ENCODE measurements at regions not wholly inside any gene's neighbourhood (a gene's known extent, or its start where the extent isn't known, plus 50 kb on each side); places are given as distances from the start of the nearest gene placed in this dataset.

DNA sequence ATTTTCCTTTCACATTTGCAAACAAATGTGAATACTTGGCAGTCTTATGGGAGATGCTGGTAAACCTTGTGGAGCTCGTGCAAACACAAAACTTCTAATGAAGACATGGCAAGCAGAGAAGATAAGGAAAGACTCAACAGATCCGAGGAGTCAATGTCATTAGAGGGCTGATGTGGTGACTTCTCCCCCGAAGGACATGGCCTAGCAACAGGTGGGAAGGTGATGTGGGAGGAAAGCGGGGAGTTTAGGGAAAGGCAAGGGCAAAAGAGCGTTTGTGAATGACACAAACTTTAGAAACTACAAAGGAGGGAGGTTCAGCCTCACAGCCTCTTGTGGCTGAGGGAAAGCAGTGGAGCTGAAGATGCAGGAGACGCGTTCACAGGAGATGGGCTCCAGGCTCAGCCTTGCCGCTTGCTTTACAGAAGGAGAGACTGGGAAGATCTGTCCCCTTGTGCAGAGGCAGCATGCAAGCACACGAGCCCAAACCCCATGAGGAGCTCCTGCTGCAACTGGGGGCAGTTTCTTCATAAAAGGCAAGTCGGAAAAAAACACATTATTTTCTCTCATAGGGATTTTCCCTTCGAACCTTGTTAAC, 86.6 kb downstream of the SOWAHC start:
- Mint-ChIP-seq H3K27me3 (ENCODE audit: insufficient read depth, unreplicated experiment) (no peaks in the 10 kb centered on the region), H3K4me1 (ENCODE audit: low read depth, unreplicated experiment) (peaks cover 37% of the 10 kb centered on the region), H3K4me3 (ENCODE audit: unreplicated experiment) (no peak overlapping the region), H3K36me3 (ENCODE audit: insufficient read depth, unreplicated experiment) (no peaks in the 10 kb centered on the region), H3K27ac (ENCODE audit: unreplicated experiment) (peak overlapping the region; percentile 60), H3K9me3 (ENCODE audit: unreplicated experiment) (no peaks in the 10 kb centered on the region)
- Histone ChIP-seq H3K36me3 (ENCODE audit: control insufficient read depth, insufficient read depth, low read length) (no peaks in the 10 kb centered on the region), H3K9me3 (peaks cover 4% of the 10 kb centered on the region; the same call in 1 of the 2 replicates), H3K4me3 (ENCODE audit: low read depth, low read length) (no peak overlapping the region), H3K4me1 (peaks cover 51% of the 10 kb centered on the region), H3K27me3 (replicated peaks; ENCODE audit: control insufficient read depth, insufficient read depth, low read length) (no peaks in the 10 kb centered on the region)
- intact Hi-C loops (cut with micrococcal nuclease; ENCODE audit: unreplicated experiment) = loop anchor here (2.0 kb wide), 1 partner anchor 14 kb away; no protein-coding TSS in a partner anchor
- ChIA-PET CTCF (interaction anchor here (0.6 to 0.8 kb wide), 3 partner anchors 10 to 188 kb away, joined by 3 to 4 read pairs (median 3); no protein-coding TSS in a partner anchor), POLR2A (no interaction called here)
- BruUV-seq (replicated peaks) = no TSS peak
- TF ChIP-seq, protein P1, sequence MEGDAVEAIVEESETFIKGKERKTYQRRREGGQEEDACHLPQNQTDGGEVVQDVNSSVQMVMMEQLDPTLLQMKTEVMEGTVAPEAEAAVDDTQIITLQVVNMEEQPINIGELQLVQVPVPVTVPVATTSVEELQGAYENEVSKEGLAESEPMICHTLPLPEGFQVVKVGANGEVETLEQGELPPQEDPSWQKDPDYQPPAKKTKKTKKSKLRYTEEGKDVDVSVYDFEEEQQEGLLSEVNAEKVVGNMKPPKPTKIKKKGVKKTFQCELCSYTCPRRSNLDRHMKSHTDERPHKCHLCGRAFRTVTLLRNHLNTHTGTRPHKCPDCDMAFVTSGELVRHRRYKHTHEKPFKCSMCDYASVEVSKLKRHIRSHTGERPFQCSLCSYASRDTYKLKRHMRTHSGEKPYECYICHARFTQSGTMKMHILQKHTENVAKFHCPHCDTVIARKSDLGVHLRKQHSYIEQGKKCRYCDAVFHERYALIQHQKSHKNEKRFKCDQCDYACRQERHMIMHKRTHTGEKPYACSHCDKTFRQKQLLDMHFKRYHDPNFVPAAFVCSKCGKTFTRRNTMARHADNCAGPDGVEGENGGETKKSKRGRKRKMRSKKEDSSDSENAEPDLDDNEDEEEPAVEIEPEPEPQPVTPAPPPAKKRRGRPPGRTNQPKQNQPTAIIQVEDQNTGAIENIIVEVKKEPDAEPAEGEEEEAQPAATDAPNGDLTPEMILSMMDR (IDR thresholded peaks at IDR 0.05; ENCODE audit: insufficient read depth in 1 of 2, low read depth in 1 of 2, low read length in 1 of 2, severe bottlenecking in 1 of 2, unreplicated experiment in 1 of 2) = no peak
- no peak for DNase-seq

GRCh38 chr2:109701362-109701761, 87.2 kb downstream of the SOWAHC start:
- POLR2A ChIA-PET = no interaction called here
- Histone ChIP-seq H3K9me3 (peaks cover 2% of the 10 kb centered on the region; the same call in 1 of the 2 replicates), H3K36me3 (ENCODE audit: control insufficient read depth, insufficient read depth, low read length) (no peaks in the 10 kb centered on the region), H3K4me1 (peaks cover 51% of the 10 kb centered on the region), H3K27me3 (replicated peaks; ENCODE audit: control insufficient read depth, insufficient read depth, low read length) (no peaks in the 10 kb centered on the region), H3K4me3 (ENCODE audit: low read depth, low read length) (no peak overlapping the region)
- peak overlapping the region; percentile 60 for H3K27ac Mint-ChIP-seq (ENCODE audit: unreplicated experiment)
- H3K4me3 Mint-ChIP-seq (ENCODE audit: unreplicated experiment) = no peak overlapping the region
- DNase-seq = no peak
- TF ChIP-seq, protein P1 (IDR thresholded peaks at IDR 0.05; ENCODE audit: insufficient read depth in 1 of 2, low read depth in 1 of 2, low read length in 1 of 2, severe bottlenecking in 1 of 2, unreplicated experiment in 1 of 2) = no peak
- no peaks in the 10 kb centered on the region for H3K9me3 Mint-ChIP-seq (ENCODE audit: unreplicated experiment)
- CTCF ChIA-PET = interaction anchor here (0.8 kb wide), 1 partner anchor 14 kb away, joined by 4 read pairs; no protein-coding TSS in a partner anchor
- BruUV-seq (replicated peaks) = no TSS peak
- no peaks in the 10 kb centered on the region for H3K36me3 Mint-ChIP-seq (ENCODE audit: insufficient read depth, unreplicated experiment)
- H3K4me1 Mint-ChIP-seq (ENCODE audit: low read depth, unreplicated experiment) = peaks cover 34% of the 10 kb centered on the region
- intact Hi-C loops (cut with micrococcal nuclease; ENCODE audit: unreplicated experiment) = loop anchor here (2.0 kb wide), 1 partner anchor 13 kb away; no protein-coding TSS in a partner anchor
- no peaks in the 10 kb centered on the region for H3K27me3 Mint-ChIP-seq (ENCODE audit: insufficient read depth, unreplicated experiment)

DNA sequence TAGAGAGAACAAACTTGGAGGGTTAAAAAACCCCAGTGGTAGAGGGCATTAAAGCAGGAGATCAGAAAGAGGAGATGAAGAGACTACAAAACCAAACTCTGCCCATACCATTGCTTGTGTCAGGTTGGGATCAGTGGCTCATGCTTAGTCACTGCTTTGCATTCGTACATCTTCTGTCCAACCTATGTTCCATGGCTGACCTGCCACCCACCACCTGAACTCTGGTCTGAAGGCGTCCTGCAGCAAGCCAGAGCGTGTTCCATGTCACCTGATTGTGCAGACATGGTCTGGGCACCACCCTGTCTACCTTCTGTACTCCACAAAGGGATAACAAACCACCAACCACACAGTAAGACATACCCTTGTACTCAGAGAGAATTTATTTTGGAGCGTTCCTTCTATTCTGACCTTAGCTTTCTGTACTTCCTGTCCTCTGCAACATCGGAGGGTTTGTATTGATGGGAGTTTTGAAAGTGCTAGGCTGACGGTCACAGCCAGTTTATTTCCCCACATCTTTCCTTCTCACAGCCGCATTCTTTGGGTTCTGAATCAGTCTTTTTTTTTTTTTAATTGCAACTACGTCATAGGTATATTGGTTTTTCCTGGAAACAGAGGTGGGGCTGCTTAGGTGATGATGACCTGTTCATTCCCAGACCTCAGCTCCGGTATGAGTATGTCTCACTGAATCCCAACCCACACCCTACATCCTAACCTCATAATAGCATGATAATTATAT, 88.3 kb downstream of the SOWAHC start:
- no TSS peak for BruUV-seq (replicated peaks)
- intact Hi-C loops (cut with micrococcal nuclease; ENCODE audit: unreplicated experiment) = no loop called here
- H3K4me3 ChIP-seq (ENCODE audit: low read depth, low read length) = no peak overlapping the region
- peaks cover 51% of the 10 kb centered on the region for H3K4me1 ChIP-seq
- peak overlapping the region; percentile 39 for H3K27ac Mint-ChIP-seq (ENCODE audit: unreplicated experiment)
- ChIA-PET CTCF (interaction anchor here (0.7 kb wide), 1 partner anchor 23 kb away, joined by 3 read pairs; no protein-coding TSS in a partner anchor), POLR2A (no interaction called here)
- H3K9me3 ChIP-seq = no peaks in the 10 kb centered on the region
- DNase-seq = no peak
- no peaks in the 10 kb centered on the region for H3K36me3 ChIP-seq (ENCODE audit: control insufficient read depth, insufficient read depth, low read length)
- H3K4me1 Mint-ChIP-seq (ENCODE audit: low read depth, unreplicated experiment) = peaks cover 34% of the 10 kb centered on the region
- no peaks in the 10 kb centered on the region for H3K27me3 ChIP-seq (replicated peaks; ENCODE audit: control insufficient read depth, insufficient read depth, low read length)
- no peaks in the 10 kb centered on the region for H3K36me3 Mint-ChIP-seq (ENCODE audit: insufficient read depth, unreplicated experiment)
- TF ChIP-seq, protein P1 (IDR thresholded peaks at IDR 0.05; ENCODE audit: insufficient read depth in 1 of 2, low read depth in 1 of 2, low read length in 1 of 2, severe bottlenecking in 1 of 2, unreplicated experiment in 1 of 2) = no peak
- no peaks in the 10 kb centered on the region for H3K9me3 Mint-ChIP-seq (ENCODE audit: unreplicated experiment)
- H3K4me3 Mint-ChIP-seq (ENCODE audit: unreplicated experiment) = no peak overlapping the region
- no peaks in the 10 kb centered on the region for H3K27me3 Mint-ChIP-seq (ENCODE audit: insufficient read depth, unreplicated experiment)
